ENCODE measurements at regions not wholly inside any gene's neighbourhood (a gene's known extent, or its start where the extent isn't known, plus 50 kb on each side); places are given as distances from the start of the nearest gene placed in this dataset.
"Not testable (repeated sequence)": the region's sequence is repeated elsewhere in the genome, so short reads cannot be mapped to it uniquely, and the experiment has no call there.

GRCh38 chr16:32039919-32040318, 166.3 kb downstream of the ZNF267 start:
- TF ChIP-seq, protein P1, sequence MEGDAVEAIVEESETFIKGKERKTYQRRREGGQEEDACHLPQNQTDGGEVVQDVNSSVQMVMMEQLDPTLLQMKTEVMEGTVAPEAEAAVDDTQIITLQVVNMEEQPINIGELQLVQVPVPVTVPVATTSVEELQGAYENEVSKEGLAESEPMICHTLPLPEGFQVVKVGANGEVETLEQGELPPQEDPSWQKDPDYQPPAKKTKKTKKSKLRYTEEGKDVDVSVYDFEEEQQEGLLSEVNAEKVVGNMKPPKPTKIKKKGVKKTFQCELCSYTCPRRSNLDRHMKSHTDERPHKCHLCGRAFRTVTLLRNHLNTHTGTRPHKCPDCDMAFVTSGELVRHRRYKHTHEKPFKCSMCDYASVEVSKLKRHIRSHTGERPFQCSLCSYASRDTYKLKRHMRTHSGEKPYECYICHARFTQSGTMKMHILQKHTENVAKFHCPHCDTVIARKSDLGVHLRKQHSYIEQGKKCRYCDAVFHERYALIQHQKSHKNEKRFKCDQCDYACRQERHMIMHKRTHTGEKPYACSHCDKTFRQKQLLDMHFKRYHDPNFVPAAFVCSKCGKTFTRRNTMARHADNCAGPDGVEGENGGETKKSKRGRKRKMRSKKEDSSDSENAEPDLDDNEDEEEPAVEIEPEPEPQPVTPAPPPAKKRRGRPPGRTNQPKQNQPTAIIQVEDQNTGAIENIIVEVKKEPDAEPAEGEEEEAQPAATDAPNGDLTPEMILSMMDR (conservative IDR thresholded peaks at IDR 0.05 in 1 of 2, IDR thresholded peaks at IDR 0.05 in 1 of 2; ENCODE audit: extremely low read depth in 1 of 2, insufficient read depth in 1 of 2, low read depth in 1 of 2, low read length in 2 of 2), result not testable (repeated sequence)
- not testable (repeated sequence) for TF ChIP-seq EZH2 (IDR thresholded peaks at IDR 0.05; ENCODE audit: borderline replicate concordance, low read length)
